Rectal smooth muscle tissue (tissue), 1 donor: ENCODE measurements at regions not wholly inside any gene's neighbourhood (a gene's known extent, or its start where the extent isn't known, plus 50 kb on each side); places are given as distances from the start of the nearest gene placed in this dataset.

ENCODE experiments used
- H3K27ac ChIP-seq: one replicate; pipeline ENCODE4 v1.7.0; 2013; ENCODE audit warnings: low read depth, low read length, inconsistent platforms
- H3K27me3 ChIP-seq: one replicate; pipeline ENCODE4 v1.7.0; 2013; ENCODE audit warnings: low read length; ENCODE audit not compliant: control insufficient read depth, insufficient read depth
- H3K36me3 ChIP-seq: one replicate; pipeline ENCODE4 v1.7.0; 2013; ENCODE audit warnings: low read length; ENCODE audit not compliant: control insufficient read depth, insufficient read depth
- H3K4me1 ChIP-seq: one replicate; pipeline ENCODE4 v1.7.0; 2013; ENCODE audit warnings: low read length; ENCODE audit not compliant: control insufficient read depth, insufficient read depth
- H3K4me3 ChIP-seq: one replicate; pipeline ENCODE4 v1.7.0; 2013; ENCODE audit warnings: low read length
- H3K9ac ChIP-seq: one replicate; pipeline ENCODE4 v1.7.0; 2013; ENCODE audit warnings: low read length

- no peaks in the 10 kb centered on the region for H3K4me1 ChIP-seq
- no peak overlapping the region for H3K4me3 ChIP-seq
- H3K27me3 ChIP-seq: no peaks in the 10 kb centered on the region
- no peak overlapping the region for H3K27ac ChIP-seq
- no peaks in the 10 kb centered on the region for H3K36me3 ChIP-seq
- H3K9ac ChIP-seq: no peak overlapping the region
Measured at GRCh38 chr12:47299586-47299985, 219.8 kb upstream of the AMIGO2 start.

- Histone ChIP-seq H3K36me3 (no peaks in the 10 kb centered on the region), H3K9ac (no peak overlapping the region), H3K27me3 (no peaks in the 10 kb centered on the region), H3K27ac (no peak overlapping the region), H3K4me1 (no peaks in the 10 kb centered on the region), H3K4me3 (no peak overlapping the region)
Measured at GRCh38 chr12:47297993-47298392, 218.2 kb upstream of the AMIGO2 start.

DNA sequence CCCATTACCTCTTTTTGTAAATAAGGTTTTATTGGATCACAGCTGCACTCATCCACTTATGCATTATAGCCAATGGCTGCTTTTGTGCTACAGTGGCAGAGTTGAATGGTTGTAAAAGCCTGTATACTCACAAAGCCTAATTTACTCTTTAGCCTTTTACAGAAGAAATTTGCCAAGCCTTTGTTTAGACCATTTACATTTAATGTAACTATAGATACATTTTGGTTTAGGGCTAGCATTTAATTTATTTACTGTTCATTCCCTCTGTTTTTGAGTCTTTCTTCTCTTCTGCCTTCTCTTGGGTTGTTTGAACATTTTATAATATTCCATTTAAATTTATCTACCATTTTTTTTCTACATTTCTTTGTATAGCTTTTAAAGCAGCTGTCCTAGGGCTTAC lies 217.1 kb upstream of the AMIGO2 start:
- H3K4me1 ChIP-seq: no peaks in the 10 kb centered on the region
- H3K27me3 ChIP-seq: no peaks in the 10 kb centered on the region
- H3K9ac ChIP-seq: no peak overlapping the region
- no peaks in the 10 kb centered on the region for H3K36me3 ChIP-seq
- H3K4me3 ChIP-seq: no peak overlapping the region
- no peak overlapping the region for H3K27ac ChIP-seq

DNA sequence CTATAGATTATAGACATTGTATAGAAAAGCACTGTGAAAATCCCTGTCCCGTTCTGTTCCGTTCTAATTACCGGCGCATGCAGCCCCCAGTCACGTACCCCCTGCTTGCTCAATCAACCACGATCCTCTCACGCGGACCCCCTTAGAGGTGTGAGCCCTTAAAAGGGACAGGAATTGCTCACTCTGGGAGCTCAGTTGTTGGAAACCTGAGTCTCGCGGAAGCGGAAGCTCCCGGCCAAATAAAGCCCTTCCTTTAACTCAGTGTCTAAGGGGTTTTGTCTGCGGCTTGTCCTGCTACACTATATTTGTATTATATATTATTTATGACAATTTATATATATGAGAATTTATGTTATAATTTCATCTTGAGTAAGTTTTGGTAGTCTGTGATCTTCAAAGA lies 213.6 kb upstream of the AMIGO2 start:
- Histone ChIP-seq H3K4me3 (no peak overlapping the region), H3K36me3 (no peaks in the 10 kb centered on the region)

DNA sequence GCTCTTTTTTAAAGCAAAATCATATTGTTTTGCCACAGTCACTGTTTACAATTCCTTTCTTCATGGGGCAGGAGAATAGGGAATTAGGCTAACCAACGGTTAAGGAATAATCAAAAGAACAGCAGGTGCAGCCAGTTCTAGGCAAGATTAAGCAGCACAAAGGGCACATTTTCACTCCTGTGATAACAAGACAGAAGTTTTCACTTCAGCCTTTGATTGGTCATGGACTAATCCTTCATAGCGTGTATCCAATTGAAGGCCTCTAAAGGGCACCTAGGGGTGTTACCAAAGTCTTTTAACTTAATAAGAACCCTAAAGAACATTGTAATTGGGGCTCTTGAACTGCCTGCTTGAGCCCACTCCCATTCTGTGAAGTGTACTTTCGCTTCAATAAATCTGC lies 206.9 kb upstream of the AMIGO2 start:
- H3K27ac ChIP-seq: no peak overlapping the region
- no peak overlapping the region for H3K9ac ChIP-seq
- H3K36me3 ChIP-seq: no peaks in the 10 kb centered on the region
- no peaks in the 10 kb centered on the region for H3K27me3 ChIP-seq
- H3K4me1 ChIP-seq: no peaks in the 10 kb centered on the region
- no peak overlapping the region for H3K4me3 ChIP-seq

More for the DNA sequence above, 213.6 kb upstream of the AMIGO2 start:
- Histone ChIP-seq H3K27me3 (no peaks in the 10 kb centered on the region), H3K9ac (no peak overlapping the region), H3K27ac (no peak overlapping the region), H3K4me1 (no peaks in the 10 kb centered on the region)
